Stomach (tissue), 8 donors: ENCODE measurements at regions not wholly inside any gene's neighbourhood (a gene's known extent, or its start where the extent isn't known, plus 50 kb on each side); places are given as distances from the start of the nearest gene placed in this dataset.

ENCODE experiments used
- DNase-seq, 2 donors: peaks; one replicate each; pipeline versions ENCODE4 v3.0.0 to v3.0.0-alpha.2; 2013 to 2019
- H3K27ac ChIP-seq, 5 donors: fragments of 200-600 bp in 4 of 5; sonication (generic) in 4 of 5; one replicate each; pipeline ENCODE4 v1.5.1; 2013 to 2019; ENCODE audit warnings: mild to moderate bottlenecking in 1 of 5, moderate library complexity in 1 of 5
- H3K27me3 ChIP-seq, 3 donors: fragments of 200-600 bp; sonication (generic); one replicate each; pipeline ENCODE4 v1.5.1; 2017 to 2019; ENCODE audit warnings: mixed run types in 1 of 3
- H3K36me3 ChIP-seq, 4 donors: fragments of 200-600 bp; sonication (generic); 1 replicate in 3 of 4; 2 replicates in 1 of 4; pipeline ENCODE4 v1.5.1; 2016 to 2019
- H3K4me1 ChIP-seq, 4 donors: fragments of 200-600 bp; sonication (generic); one replicate each; pipeline ENCODE4 v1.5.1; 2016 to 2019
- H3K4me3 ChIP-seq, 4 donors: fragments of 200-600 bp; sonication (generic) in 3 of 4; one replicate each; pipeline ENCODE4 v1.5.1; 2016 to 2019; ENCODE audit warnings: mild to moderate bottlenecking in 1 of 4
- H3K9me3 ChIP-seq, 4 donors: fragments of 200-600 bp; sonication (generic); one replicate each; pipeline ENCODE4 v1.5.1; 2016 to 2019
- EP300 ChIP-seq: sonication (generic); formaldehyde crosslinking; IDR thresholded peaks from one replicate; pipeline ENCODE4 v1.6.1; 2017; ENCODE audit warnings: antibody characterized with exemption
- POLR2A ChIP-seq, 4 donors: fragments of 450-650 bp; IDR thresholded peaks; one replicate each; pipeline ENCODE4 v1.6.1; 2016; ENCODE audit warnings: antibody characterized with exemption in 4 of 4, control low read depth in 2 of 4, mild to moderate bottlenecking in 1 of 4, moderate library complexity in 1 of 4
- POLR2AphosphoS5 ChIP-seq, 3 donors: sonication (generic); formaldehyde crosslinking; IDR thresholded peaks; one replicate each; pipeline ENCODE4 v1.6.1; 2016; ENCODE audit warnings: antibody characterized with exemption in 3 of 3
- WGBS, 5 donors: extraction: QIAGEN DNeasy Blood & Tissue Kit in 3 of 5; methylation state at CpG; one replicate each; pipeline versions ENCODE4 v1.1.5 to v1.1.7; 2013 to 2018; 5-methylcytosine and 5-hydroxymethylcytosine counted together
- intact Hi-C: fragments of 100-400 bp; cut with DNase I; formaldehyde crosslinking; loops from one replicate; pipeline ENCODE4 v1.15.1; 2023; ENCODE audit warnings: low total_unique reads
- TF ChIP-seq, protein P1 (sequence below), 7 experiments: fragments of 450-650 bp in 4 of 7; fragments of 200-600 bp in 3 of 7; sonication (generic) in 3 of 7; IDR thresholded peaks; one replicate each; pipeline ENCODE4 v1.5.1; 2016 to 2019; ENCODE audit warnings: antibody characterized with exemption in 7 of 7, control low read depth in 2 of 7, mild to moderate bottlenecking in 1 of 7
- donor health status: healthy with polysubstance abuse.
- donor health status: Bipolar disorder and iron deficiency.
- donor health status: healthy.

DNA sequence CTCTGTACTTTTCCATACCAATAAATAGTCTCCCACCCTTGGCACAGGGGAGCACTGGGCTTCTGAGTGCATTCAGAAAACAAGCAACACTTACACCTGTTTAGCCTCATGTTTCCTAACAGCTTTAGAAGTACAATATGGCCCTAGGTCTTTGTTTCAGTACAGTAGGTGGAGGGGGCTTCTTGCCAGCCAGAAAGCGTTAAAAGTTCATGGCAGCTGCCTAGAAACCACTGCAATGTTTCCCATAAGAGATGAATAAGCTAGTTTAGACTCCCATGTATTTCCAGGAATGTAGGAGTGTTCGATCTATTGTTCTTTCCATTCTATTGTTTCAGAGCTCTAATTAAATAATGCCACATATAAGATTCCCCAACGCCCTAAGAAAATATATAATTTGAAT is 444.8 kb downstream of the ARHGEF28 start:
- DNase-seq: no peak
- H3K4me1 ChIP-seq: peaks cover 0 to 6% (median 2%) of the 10 kb centered on the region in 4 donors
- 70 to 93% (median 83%) methylated on average over 3 of the region's 3 CpGs for WGBS, 5 donors
- no peak overlapping the region for H3K4me3 ChIP-seq
- no peaks in the 10 kb centered on the region for H3K36me3 ChIP-seq
- H3K27me3 ChIP-seq: no peaks in the 10 kb centered on the region
- intact Hi-C loops: no loop called here
- TF ChIP-seq EP300 (no peak), POLR2AphosphoS5 (IDR thresholded peaks at IDR 0.05) (no peak), POLR2A (IDR thresholded peaks at IDR 0.05) (no peak)
- TF ChIP-seq, protein P1, sequence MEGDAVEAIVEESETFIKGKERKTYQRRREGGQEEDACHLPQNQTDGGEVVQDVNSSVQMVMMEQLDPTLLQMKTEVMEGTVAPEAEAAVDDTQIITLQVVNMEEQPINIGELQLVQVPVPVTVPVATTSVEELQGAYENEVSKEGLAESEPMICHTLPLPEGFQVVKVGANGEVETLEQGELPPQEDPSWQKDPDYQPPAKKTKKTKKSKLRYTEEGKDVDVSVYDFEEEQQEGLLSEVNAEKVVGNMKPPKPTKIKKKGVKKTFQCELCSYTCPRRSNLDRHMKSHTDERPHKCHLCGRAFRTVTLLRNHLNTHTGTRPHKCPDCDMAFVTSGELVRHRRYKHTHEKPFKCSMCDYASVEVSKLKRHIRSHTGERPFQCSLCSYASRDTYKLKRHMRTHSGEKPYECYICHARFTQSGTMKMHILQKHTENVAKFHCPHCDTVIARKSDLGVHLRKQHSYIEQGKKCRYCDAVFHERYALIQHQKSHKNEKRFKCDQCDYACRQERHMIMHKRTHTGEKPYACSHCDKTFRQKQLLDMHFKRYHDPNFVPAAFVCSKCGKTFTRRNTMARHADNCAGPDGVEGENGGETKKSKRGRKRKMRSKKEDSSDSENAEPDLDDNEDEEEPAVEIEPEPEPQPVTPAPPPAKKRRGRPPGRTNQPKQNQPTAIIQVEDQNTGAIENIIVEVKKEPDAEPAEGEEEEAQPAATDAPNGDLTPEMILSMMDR (IDR thresholded peaks at IDR 0.05): no peak
- no peak overlapping the region for H3K27ac ChIP-seq
- no peaks in the 10 kb centered on the region for H3K9me3 ChIP-seq

DNA sequence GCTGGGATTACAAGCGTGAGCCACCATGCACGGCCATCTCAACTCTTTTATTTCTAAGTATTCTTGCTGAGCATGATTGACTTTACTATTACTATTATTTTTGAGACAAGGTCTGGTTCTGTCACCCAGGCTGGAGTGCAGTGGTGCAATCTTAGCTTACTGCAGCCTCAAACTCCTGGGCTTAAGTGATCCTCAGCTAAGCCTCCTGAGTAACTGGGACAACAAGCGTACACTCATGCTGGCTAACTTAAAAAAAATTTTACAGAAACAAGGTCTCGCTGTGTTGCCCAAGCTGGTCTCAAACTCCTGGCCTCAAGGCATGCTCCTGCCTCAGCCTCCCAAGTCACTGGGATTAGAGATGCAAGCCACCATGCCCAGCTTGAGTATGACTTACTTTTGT is 443.7 kb downstream of the ARHGEF28 start:
- H3K36me3 ChIP-seq: no peaks in the 10 kb centered on the region
- no peaks in the 10 kb centered on the region for H3K27me3 ChIP-seq
- H3K4me1 ChIP-seq: peaks cover 0 to 6% (median 2%) of the 10 kb centered on the region in 4 donors
- DNase-seq: no peak
- no peak for TF ChIP-seq EP300
- TF ChIP-seq POLR2AphosphoS5 (IDR thresholded peaks at IDR 0.05): no peak
- TF ChIP-seq, protein P1 (IDR thresholded peaks at IDR 0.05): no peak
- no peak for TF ChIP-seq POLR2A (IDR thresholded peaks at IDR 0.05)
- WGBS, 5 donors: 83 to 97% (median 87%) methylated on average over 4 of the region's 4 CpGs
- H3K4me3 ChIP-seq: no peak overlapping the region
- H3K27ac ChIP-seq: no peak overlapping the region
- no peaks in the 10 kb centered on the region for H3K9me3 ChIP-seq
- intact Hi-C loops: no loop called here

DNA sequence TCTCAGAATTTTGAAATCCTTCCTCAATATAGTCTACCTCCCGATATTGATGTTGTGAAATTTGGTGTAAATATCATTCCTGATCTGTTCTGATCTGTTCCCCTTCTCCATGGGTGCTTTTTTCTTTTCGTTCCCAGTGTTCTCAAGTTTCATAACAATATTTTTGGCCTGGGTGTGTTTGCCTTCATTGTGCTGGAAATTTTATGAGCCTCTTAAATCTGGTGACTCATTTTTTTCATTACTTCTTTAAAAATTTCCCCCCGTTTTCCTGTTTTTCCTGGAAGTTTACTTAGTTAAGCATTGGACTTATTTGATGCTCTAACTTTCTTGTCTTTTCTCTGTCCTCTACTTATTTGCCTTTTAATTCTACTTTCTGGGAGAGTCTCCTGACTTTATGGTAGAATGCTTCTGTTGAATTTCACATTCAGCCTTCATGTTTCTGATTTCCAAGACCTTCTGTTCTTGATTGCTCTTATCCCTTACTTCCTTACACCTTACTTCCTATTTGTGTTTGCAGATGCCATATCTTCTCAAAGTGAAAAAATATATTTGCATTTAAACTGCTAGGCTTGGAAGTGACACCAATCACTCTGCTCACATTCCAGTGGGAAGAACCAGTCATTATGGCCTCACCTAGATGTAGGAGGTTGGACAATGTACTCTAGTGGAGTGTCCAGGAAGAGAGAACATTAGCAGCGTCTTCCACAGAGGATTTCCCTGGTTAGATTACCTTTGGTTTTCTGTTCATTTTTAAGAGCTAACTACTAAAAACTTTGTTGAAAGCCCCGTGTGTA is 441.9 kb downstream of the ARHGEF28 start:
- Histone ChIP-seq H3K27ac (no peak overlapping the region), H3K4me1 (peaks cover 0 to 3% (median 1%) of the 10 kb centered on the region in 4 donors), H3K36me3 (no peaks in the 10 kb centered on the region), H3K4me3 (no peak overlapping the region), H3K9me3 (no peaks in the 10 kb centered on the region), H3K27me3 (no peaks in the 10 kb centered on the region)
- 84 to 87% (median 86%) methylated on average over 5 of the region's 5 CpGs for WGBS, 5 donors
- TF ChIP-seq EP300 (no peak), POLR2AphosphoS5 (IDR thresholded peaks at IDR 0.05) (no peak), POLR2A (IDR thresholded peaks at IDR 0.05) (no peak)
- TF ChIP-seq, protein P1 (IDR thresholded peaks at IDR 0.05): no peak
- intact Hi-C loops: no loop called here
- no peak for DNase-seq

DNA sequence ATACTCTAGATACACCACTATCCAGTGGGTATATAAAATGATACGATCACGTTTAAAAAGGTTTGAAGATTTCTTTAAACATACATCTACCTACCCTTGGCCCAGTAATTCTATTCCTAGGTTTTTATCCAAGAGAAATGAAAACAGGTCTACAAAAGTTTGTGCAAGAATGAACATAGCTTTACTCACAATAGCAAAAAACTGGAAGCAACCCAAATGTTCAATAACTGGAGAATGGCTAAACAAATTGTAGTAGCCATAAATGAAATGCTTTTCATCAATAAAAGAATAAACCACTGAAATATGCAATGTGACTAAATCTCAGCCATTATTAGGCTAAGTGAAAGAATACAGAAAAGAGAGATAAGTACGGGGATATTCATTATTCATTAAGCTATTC is 438.9 kb downstream of the ARHGEF28 start:
- DNase-seq: no peak
- no peaks in the 10 kb centered on the region for H3K27me3 ChIP-seq
- no peaks in the 10 kb centered on the region for H3K9me3 ChIP-seq
- H3K4me1 ChIP-seq: no peaks in the 10 kb centered on the region
- no peak overlapping the region for H3K27ac ChIP-seq
- intact Hi-C loops: no loop called here
- 84 to 92% (median 87%) methylated on average over 3 of the region's 3 CpGs for WGBS, 5 donors
- no peaks in the 10 kb centered on the region for H3K36me3 ChIP-seq
- TF ChIP-seq, protein P1 (IDR thresholded peaks at IDR 0.05): no peak
- TF ChIP-seq POLR2A (IDR thresholded peaks at IDR 0.05) (no peak), EP300 (no peak), POLR2AphosphoS5 (IDR thresholded peaks at IDR 0.05) (no peak)
- H3K4me3 ChIP-seq: no peak overlapping the region
